SK-N-SH treated with all-trans-retinoic acid at 6 μM for 48 hours (cell line): ENCODE measurements at regions not wholly inside any gene's neighbourhood (a gene's known extent, or its start where the extent isn't known, plus 50 kb on each side); places are given as distances from the start of the nearest gene placed in this dataset.

Experiments used
- ATAC-seq: fragments of 200-7000 bp; cut with Tn5 transposase; 3 replicates; pipeline ENCODE4 v1.9.1; 2020; ENCODE audit warnings: mild to moderate bottlenecking, moderate library complexity
- ARNTL ChIP-seq: fragments of 450-650 bp; formaldehyde crosslinking; IDR thresholded peaks from 2 replicates; pipeline ENCODE4 v1.5.0; 2020; ENCODE audit warnings: low read depth, mild to moderate bottlenecking, moderate library complexity, borderline replicate concordance
- BACH2 ChIP-seq: fragments of 250-450 bp; sonication (Bioruptor Pico); IDR thresholded peaks from 2 replicates; pipeline ENCODE4 v1.9.0; 2021; ENCODE audit warnings: mild to moderate bottlenecking, borderline replicate concordance
- ESRRG ChIP-seq: fragments of 250-450 bp; sonication (Bioruptor Pico); IDR thresholded peaks from 2 replicates; pipeline ENCODE4 v1.6.1; 2021; ENCODE audit warnings: mild to moderate bottlenecking
- GLIS3 ChIP-seq: fragments of 250-450 bp; sonication (Bioruptor Pico); IDR thresholded peaks from 2 replicates; pipeline ENCODE4 v1.5.0; 2020; ENCODE audit warnings: mild to moderate bottlenecking, moderate library complexity
- ISL1 ChIP-seq: fragments of 250-450 bp; sonication (Bioruptor Pico); IDR thresholded peaks from 2 replicates; pipeline ENCODE4 v2.1.2; 2022; ENCODE audit warnings: mild to moderate bottlenecking, moderate library complexity
- OSR1 ChIP-seq: fragments of 250-450 bp; sonication (Bioruptor Pico); IDR thresholded peaks from 2 replicates; pipeline ENCODE4 v1.8.0; 2022; ENCODE audit warnings: moderate library complexity, mild to moderate bottlenecking, inconsistent platforms
- PPARA ChIP-seq: fragments of 250-450 bp; sonication (Bioruptor Pico); IDR thresholded peaks from 2 replicates; pipeline ENCODE4 v1.5.0; 2020; ENCODE audit warnings: mild to moderate bottlenecking, borderline replicate concordance
- RARB ChIP-seq: fragments of 250-450 bp; sonication (Bioruptor Pico); IDR thresholded peaks from 2 replicates; pipeline ENCODE4 v1.8.0; 2021; ENCODE audit warnings: mild to moderate bottlenecking, moderate library complexity
- SNAI2 ChIP-seq: fragments of 250-450 bp; sonication (Bioruptor Pico); IDR thresholded peaks from 2 replicates; pipeline ENCODE4 v1.5.0; 2020; ENCODE audit warnings: mild to moderate bottlenecking, moderate library complexity
- TCF4 ChIP-seq: fragments of 250-450 bp; sonication (Bioruptor Pico); IDR thresholded peaks from 2 replicates; pipeline ENCODE4 v1.8.0; 2021; ENCODE audit warnings: mild to moderate bottlenecking, moderate library complexity, borderline replicate concordance
- TOX ChIP-seq: fragments of 250-450 bp; sonication (Bioruptor Pico); IDR thresholded peaks from 2 replicates; pipeline ENCODE4 v1.8.0; 2021; ENCODE audit warnings: mild to moderate bottlenecking, moderate library complexity, borderline replicate concordance
- ZFP3 ChIP-seq: fragments of 250-450 bp; sonication (Bioruptor Pico); IDR thresholded peaks from 2 replicates; pipeline ENCODE4 v1.5.0; 2020; ENCODE audit warnings: mild to moderate bottlenecking, moderate library complexity
- ZFP30 ChIP-seq: fragments of 450-650 bp; formaldehyde crosslinking; IDR thresholded peaks from 2 replicates; pipeline ENCODE4 v1.5.0; 2022; ENCODE audit warnings: mild to moderate bottlenecking, moderate library complexity
- ZNF565 ChIP-seq: fragments of 450-650 bp; formaldehyde crosslinking; conservative IDR thresholded peaks from 2 replicates; pipeline ENCODE4 v1.5.0; 2020; ENCODE audit warnings: low read depth, mild to moderate bottlenecking, moderate library complexity
- ZNF70 ChIP-seq: fragments of 450-650 bp; formaldehyde crosslinking; IDR thresholded peaks from 2 replicates; pipeline ENCODE4 v1.5.0; 2020; ENCODE audit warnings: mild to moderate bottlenecking, moderate library complexity
- ZNF8 ChIP-seq: fragments of 450-650 bp; formaldehyde crosslinking; IDR thresholded peaks from 2 replicates; pipeline ENCODE4 v1.5.0; 2020; ENCODE audit warnings: mild to moderate bottlenecking, moderate library complexity
- TF ChIP-seq, protein P1 (sequence below): fragments of 250-450 bp; sonication (Bioruptor Pico); IDR thresholded peaks from 2 replicates; pipeline ENCODE4 v1.5.1; 2021; ENCODE audit warnings: mild to moderate bottlenecking, moderate library complexity
- TF ChIP-seq, protein P2 (sequence below): fragments of 250-450 bp; sonication (Bioruptor Pico); IDR thresholded peaks from 2 replicates; pipeline ENCODE4 v1.5.1; 2020; ENCODE audit warnings: low read depth, mild to moderate bottlenecking, moderate library complexity
- TF ChIP-seq, protein P3 (sequence below): fragments of 250-450 bp; sonication (Bioruptor Pico); IDR thresholded peaks from 2 replicates; pipeline ENCODE4 v1.8.0; 2020; ENCODE audit warnings: mild to moderate bottlenecking, moderate library complexity, borderline replicate concordance
- TF ChIP-seq, protein P4 (sequence below): fragments of 250-450 bp; sonication (Bioruptor Pico); IDR thresholded peaks from 2 replicates; pipeline ENCODE4 v1.5.0; 2020; ENCODE audit warnings: mild to moderate bottlenecking, moderate library complexity
- TF ChIP-seq, protein P5 (sequence below): fragments of 250-450 bp; sonication (Bioruptor Pico); IDR thresholded peaks from 2 replicates; pipeline ENCODE4 v1.8.0; 2021; ENCODE audit warnings: low read depth, mild to moderate bottlenecking, moderate library complexity, borderline replicate concordance

DNA sequence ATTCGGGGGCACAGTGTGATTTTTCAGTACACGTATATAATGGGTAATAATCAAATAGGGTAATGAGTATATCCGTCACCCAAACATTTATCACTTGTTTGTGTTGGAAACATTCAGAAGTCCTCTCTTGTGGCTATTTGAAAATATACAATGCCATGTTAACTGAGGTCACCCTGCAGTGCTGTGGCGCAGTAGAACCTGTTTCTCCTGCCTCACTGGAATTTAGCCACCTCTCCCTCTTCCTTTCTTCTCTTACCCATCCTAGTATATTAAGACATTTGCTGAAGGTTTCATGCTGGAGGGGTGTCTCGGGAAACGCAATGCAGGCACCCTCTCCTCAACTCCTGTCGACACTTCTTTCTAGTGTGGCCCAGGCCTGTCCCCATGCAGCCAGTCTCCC is 425.3 kb upstream of the MKI67 start:
- TF ChIP-seq ZNF70 (no peak), ESRRG (no peak), ZNF565 (CRISPR knock-in tag) (no peak), ZFP30 (CRISPR knock-in tag) (no peak)
- TF ChIP-seq, all 23 proteins: peak for 0
- no peak for ATAC-seq

DNA sequence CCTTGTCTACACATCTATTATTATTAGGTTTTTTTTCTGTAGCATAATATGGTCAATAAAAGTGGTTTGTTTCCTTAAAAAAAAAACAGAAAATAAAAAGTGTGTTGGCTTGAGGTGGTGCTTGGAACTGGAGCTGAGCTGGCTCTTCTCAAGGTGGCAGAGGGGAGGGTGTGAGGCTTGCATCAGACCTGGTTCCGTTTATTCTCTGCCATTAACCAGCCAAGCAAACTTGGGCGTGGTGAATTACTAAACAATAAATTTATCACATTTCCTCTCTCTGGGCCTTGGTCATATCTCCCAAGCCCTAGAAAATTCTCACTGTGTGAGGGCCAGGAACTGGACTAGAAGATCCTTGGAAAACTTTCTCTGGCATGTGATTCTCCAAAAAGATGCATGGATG is 427.5 kb upstream of the MKI67 start:
- no peak for TF ChIP-seq SNAI2
- TF ChIP-seq, protein P1, sequence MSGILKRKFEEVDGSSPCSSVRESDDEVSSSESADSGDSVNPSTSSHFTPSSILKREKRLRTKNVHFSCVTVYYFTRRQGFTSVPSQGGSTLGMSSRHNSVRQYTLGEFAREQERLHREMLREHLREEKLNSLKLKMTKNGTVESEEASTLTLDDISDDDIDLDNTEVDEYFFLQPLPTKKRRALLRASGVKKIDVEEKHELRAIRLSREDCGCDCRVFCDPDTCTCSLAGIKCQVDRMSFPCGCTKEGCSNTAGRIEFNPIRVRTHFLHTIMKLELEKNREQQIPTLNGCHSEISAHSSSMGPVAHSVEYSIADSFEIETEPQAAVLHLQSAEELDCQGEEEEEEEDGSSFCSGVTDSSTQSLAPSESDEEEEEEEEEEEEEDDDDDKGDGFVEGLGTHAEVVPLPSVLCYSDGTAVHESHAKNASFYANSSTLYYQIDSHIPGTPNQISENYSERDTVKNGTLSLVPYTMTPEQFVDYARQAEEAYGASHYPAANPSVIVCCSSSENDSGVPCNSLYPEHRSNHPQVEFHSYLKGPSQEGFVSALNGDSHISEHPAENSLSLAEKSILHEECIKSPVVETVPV (CRISPR knock-in tag), result no peak
- TF ChIP-seq ESRRG, result no peak
- TF ChIP-seq GLIS3, result no peak
- no peak for TF ChIP-seq ZFP30 (CRISPR knock-in tag)
- no peak for TF ChIP-seq ZNF565 (CRISPR knock-in tag)
- TF ChIP-seq OSR1 (CRISPR knock-in tag), result no peak
- TF ChIP-seq TOX, result no peak
- ATAC-seq, result no peak

DNA sequence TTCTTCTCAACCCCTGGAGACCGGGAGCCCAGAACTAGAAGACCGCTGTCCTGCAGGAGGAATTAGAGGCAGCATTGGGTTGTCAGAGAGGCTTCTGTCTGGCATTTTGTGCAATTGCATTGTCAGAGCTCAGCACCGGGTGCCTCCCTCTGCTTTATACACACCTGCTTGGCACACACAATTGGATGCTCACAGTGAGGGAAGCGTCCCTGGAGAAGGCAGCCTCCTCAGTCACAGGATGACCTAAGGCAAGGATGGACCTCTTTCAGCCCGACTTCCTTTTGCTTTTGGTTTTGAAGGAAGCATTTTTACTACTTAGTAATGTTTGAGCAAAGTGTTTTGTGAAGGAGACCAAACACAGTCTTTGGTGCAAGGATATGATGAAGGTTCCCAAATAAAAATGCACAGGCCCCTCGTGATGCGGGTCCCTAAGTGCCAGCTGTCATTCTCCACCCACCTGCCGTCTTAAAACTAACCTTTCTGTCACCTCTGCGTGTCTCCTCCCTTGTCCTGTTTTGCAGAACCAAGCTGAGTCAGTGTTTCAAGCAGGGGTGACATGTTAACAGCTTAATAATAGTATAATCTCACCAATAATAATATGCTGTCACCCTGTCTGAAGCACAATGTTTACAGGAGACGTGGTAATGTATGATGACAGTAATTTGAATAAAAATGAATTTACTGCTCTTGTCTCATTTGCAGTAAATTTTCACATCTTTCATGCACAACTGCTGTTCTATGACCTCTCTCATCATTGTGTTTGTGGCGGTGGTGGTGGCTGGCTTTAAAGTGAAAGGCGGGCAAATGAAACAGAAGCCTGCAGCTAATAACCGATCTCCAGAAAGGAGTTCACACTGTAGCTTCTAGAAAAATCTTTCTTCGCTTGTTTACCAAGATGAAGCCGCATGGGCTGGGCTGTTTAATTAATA is 430.2 kb upstream of the MKI67 start:
- no peak for TF ChIP-seq ZNF70
- no peak for TF ChIP-seq ZNF565 (CRISPR knock-in tag)
- TF ChIP-seq ARNTL (CRISPR knock-in tag), result no peak
- TF ChIP-seq TOX, result no peak
- TF ChIP-seq, protein P2, sequence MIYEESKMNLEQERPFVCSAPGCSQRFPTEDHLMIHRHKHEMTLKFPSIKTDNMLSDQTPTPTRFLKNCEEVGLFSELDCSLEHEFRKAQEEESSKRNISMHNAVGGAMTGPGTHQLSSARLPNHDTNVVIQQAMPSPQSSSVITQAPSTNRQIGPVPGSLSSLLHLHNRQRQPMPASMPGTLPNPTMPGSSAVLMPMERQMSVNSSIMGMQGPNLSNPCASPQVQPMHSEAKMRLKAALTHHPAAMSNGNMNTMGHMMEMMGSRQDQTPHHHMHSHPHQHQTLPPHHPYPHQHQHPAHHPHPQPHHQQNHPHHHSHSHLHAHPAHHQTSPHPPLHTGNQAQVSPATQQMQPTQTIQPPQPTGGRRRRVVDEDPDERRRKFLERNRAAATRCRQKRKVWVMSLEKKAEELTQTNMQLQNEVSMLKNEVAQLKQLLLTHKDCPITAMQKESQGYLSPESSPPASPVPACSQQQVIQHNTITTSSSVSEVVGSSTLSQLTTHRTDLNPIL (CRISPR knock-in tag), result no peak
- TF ChIP-seq ZFP30 (CRISPR knock-in tag), result no peak
- TF ChIP-seq, protein P3, sequence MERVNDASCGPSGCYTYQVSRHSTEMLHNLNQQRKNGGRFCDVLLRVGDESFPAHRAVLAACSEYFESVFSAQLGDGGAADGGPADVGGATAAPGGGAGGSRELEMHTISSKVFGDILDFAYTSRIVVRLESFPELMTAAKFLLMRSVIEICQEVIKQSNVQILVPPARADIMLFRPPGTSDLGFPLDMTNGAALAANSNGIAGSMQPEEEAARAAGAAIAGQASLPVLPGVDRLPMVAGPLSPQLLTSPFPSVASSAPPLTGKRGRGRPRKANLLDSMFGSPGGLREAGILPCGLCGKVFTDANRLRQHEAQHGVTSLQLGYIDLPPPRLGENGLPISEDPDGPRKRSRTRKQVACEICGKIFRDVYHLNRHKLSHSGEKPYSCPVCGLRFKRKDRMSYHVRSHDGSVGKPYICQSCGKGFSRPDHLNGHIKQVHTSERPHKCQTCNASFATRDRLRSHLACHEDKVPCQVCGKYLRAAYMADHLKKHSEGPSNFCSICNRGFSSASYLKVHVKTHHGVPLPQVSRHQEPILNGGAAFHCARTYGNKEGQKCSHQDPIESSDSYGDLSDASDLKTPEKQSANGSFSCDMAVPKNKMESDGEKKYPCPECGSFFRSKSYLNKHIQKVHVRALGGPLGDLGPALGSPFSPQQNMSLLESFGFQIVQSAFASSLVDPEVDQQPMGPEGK, result no peak
- TF ChIP-seq ISL1 (CRISPR knock-in tag), result no peak
- no peak for TF ChIP-seq BACH2 (CRISPR knock-in tag)
- no peak for TF ChIP-seq RARB (CRISPR knock-in tag)
- TF ChIP-seq OSR1 (CRISPR knock-in tag), result no peak
- TF ChIP-seq PPARA (CRISPR knock-in tag), result no peak
- TF ChIP-seq, protein P1 (CRISPR knock-in tag), result no peak
- TF ChIP-seq, protein P4, sequence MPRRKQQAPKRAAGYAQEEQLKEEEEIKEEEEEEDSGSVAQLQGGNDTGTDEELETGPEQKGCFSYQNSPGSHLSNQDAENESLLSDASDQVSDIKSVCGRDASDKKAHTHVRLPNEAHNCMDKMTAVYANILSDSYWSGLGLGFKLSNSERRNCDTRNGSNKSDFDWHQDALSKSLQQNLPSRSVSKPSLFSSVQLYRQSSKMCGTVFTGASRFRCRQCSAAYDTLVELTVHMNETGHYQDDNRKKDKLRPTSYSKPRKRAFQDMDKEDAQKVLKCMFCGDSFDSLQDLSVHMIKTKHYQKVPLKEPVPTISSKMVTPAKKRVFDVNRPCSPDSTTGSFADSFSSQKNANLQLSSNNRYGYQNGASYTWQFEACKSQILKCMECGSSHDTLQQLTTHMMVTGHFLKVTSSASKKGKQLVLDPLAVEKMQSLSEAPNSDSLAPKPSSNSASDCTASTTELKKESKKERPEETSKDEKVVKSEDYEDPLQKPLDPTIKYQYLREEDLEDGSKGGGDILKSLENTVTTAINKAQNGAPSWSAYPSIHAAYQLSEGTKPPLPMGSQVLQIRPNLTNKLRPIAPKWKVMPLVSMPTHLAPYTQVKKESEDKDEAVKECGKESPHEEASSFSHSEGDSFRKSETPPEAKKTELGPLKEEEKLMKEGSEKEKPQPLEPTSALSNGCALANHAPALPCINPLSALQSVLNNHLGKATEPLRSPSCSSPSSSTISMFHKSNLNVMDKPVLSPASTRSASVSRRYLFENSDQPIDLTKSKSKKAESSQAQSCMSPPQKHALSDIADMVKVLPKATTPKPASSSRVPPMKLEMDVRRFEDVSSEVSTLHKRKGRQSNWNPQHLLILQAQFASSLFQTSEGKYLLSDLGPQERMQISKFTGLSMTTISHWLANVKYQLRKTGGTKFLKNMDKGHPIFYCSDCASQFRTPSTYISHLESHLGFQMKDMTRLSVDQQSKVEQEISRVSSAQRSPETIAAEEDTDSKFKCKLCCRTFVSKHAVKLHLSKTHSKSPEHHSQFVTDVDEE, result no peak
- TF ChIP-seq ZNF8 (CRISPR knock-in tag), result no peak
- TF ChIP-seq TCF4 (CRISPR knock-in tag), result no peak
- TF ChIP-seq GLIS3, result no peak
- TF ChIP-seq, protein P5, sequence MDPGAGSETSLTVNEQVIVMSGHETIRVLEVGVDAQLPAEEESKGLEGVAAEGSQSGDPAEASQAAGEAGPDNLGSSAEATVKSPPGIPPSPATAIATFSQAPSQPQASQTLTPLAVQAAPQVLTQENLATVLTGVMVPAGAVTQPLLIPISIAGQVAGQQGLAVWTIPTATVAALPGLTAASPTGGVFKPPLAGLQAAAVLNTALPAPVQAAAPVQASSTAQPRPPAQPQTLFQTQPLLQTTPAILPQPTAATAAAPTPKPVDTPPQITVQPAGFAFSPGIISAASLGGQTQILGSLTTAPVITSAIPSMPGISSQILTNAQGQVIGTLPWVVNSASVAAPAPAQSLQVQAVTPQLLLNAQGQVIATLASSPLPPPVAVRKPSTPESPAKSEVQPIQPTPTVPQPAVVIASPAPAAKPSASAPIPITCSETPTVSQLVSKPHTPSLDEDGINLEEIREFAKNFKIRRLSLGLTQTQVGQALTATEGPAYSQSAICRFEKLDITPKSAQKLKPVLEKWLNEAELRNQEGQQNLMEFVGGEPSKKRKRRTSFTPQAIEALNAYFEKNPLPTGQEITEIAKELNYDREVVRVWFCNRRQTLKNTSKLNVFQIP, result no peak
- TF ChIP-seq ESRRG, result no peak
- TF ChIP-seq ZFP3 (CRISPR knock-in tag), result no peak
- TF ChIP-seq, all 23 proteins: peak for 0
- no peak for ATAC-seq
